HG03175 (cell line): ENCODE measurements at regions not wholly inside any gene's neighbourhood (a gene's known extent, or its start where the extent isn't known, plus 50 kb on each side); places are given as distances from the start of the nearest gene placed in this dataset.

ENCODE experiments used
- ATAC-seq: cut with Tn5 transposase; IDR thresholded peaks from one replicate; pipeline ENCODE4 v1.9.1; 2021; ENCODE audit warnings: mild to moderate bottlenecking, moderate library complexity; ENCODE audit not compliant: unreplicated experiment

DNA sequence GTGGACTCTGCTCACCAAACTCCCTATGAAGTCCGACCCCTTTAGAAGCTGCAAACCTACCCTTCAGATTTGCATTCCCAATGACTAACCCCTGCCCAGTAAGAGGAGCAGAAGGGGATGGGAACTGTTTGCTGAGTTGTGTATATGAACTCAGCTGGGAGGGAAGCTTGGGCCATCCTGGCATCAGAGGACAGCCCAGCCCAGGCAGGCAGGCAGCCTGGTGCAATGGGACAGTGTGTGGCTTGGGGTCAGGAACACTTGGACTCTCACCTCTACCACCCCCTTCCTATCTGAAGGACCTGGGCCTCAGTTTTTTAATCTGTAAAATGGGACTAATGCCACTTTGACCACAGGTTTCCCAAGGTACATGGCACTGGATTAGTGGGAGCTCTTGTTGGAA lies 147.4 kb upstream of the GPR26 start:
- ATAC-seq: no peak

DNA sequence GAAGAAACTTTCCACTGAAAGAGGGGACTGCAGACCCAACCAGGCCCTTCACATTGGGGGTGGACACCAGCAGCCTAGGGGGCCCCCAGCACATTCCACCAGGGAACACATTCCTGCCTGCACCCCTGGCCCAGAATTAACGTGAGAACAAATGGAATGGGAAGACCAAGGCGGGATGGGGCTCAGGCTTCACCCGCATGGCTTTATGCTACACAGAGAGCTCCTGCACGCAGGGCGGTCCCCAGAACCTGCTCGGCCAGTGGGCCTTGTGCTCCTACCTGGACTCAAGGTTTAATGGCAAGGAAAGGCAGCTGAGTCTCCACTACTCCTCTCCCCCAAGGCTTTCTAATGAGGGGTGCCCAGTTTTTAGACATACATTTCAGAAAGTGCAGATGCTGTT lies 146.3 kb upstream of the GPR26 start:
- ATAC-seq: no peak

DNA sequence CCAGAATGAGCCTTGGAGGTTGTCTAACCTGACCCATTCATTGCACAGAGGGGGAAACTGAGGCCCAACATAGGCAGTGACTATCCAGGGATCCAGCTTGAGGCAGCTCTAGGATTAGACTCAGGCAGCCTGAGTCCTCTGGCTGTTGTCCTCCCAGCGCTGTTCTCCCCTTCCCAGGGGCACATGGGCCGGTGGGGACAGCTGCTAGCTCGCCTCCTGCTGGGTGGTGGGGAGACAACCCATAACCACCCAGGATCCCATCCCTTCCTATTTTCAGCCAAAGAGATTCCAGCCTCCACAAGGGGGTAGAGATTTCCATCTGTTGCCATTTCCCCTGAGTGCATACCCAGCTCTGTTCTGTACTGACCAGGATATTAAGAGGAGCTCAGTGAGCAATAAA lies 145.1 kb upstream of the GPR26 start:
- no peak for ATAC-seq

DNA sequence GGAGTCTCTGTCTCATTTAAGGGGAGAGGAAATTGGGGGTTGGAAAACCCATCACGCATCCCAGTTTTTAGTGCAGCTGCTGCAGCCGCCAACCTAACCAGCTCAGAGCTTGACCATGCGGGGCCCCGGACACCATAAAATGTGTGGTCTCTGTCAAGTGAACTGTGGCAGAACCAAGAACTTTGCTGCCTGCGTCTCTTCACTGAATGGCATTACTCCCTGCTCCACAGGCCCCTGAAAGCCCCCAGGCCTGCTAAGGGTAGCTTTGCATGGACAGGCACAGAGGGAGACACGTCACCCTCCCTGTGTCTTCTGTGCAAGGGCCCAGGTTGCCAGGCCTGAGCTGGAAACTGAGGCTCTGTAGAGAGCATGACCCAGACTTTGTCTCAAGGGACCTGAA lies 144.6 kb upstream of the GPR26 start:
- ATAC-seq: no peak

DNA sequence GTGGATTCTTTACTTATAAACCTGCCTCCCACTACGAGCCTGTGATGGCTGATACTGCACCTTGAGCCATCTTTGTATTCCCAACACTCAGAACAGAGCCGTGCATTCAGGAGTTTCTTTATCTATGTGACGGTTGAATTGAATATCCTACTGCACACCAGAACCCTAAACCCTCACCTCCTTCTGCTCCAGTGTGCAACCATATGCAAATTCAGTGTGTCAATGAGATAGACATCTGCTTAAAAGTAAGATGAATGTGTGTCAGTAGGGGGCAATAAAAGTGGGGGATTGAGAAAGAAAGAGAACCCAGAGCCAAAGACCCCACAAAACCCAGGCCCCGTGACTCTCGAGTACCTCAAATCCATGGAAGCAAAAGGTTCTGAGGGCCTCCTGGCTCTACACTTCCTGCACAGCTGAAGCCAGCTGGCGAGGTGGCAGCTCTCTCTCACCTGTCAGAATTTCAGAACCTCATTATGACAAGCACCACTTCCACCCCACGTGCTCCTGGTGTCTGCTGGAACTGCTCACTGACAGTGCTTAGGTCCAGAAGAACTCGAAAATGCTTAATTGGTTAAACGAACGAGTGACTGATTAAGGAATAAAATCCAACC lies 143.3 kb upstream of the GPR26 start:
- peak; percentile 50 for ATAC-seq

DNA sequence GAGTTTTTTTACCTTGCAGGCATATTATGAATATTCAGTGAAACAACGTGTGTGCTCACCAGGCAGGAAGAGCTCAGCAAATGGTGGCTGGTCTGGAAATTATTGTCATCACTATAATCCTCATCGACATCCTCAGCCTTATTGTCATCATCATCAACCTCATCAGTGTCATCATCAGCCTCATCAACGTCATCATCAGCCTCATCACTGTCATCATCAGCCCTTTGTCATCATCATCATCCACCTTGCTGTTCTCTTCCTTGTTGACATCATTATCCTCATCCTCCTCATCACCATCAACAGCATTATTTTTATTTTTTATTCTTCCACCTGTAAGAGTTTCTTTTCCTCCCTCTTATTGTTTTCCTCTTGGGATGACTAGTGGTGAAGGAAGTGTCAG lies 142.3 kb upstream of the GPR26 start:
- ATAC-seq: no peak

DNA sequence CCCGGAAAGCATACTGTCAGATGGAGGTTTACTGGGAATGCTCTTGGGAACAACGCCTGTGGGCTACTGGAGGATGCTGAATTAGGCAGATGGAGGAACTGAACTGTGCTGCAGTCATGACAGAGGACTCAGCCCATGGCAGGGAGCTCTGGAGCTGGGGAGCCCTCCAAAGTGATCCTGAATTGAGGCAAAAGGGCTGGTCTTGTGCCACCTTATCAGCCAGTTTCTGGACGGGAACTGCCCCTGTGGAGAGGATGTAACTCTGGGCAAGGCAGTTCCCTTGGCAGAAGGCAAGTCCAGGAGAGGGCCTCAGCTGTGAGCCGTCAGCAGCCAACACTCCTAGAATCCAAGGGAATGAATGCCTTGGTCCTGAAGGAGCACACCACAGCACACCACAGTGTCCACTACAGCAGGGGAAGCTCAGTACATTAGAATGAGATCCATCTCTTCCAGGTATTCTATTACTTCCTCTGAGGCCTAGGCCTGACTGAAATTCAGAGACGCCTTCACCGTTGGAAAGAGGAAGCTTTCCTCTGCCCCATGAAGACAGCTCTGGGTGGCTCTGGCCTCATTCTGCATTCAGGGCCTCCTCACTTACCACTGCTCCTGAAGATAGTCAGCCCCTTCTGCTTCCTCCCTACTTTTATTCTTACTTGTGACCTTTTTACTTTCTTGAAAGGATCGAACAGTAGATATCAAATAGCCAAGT lies 139.6 kb upstream of the GPR26 start:
- ATAC-seq: no peak

DNA sequence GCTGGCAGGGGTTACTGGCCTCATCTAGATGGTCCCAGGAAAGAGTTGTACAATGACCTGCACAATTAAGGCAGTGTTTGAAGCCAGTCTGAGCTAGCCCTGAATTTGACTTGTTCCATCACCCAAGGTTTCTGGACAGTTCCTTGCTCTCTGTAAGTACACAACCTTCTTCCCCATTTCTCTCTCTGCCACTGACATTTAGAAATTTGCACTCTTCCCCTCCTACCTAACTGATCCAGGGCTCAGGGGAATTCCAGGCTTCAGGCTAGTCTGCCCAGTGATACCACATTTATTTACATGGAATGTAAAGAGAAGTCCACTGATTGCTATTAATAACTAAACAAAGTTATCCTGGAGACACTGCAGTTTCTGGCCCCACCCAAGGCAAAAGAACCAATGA lies 139.0 kb upstream of the GPR26 start:
- ATAC-seq: no peak

DNA sequence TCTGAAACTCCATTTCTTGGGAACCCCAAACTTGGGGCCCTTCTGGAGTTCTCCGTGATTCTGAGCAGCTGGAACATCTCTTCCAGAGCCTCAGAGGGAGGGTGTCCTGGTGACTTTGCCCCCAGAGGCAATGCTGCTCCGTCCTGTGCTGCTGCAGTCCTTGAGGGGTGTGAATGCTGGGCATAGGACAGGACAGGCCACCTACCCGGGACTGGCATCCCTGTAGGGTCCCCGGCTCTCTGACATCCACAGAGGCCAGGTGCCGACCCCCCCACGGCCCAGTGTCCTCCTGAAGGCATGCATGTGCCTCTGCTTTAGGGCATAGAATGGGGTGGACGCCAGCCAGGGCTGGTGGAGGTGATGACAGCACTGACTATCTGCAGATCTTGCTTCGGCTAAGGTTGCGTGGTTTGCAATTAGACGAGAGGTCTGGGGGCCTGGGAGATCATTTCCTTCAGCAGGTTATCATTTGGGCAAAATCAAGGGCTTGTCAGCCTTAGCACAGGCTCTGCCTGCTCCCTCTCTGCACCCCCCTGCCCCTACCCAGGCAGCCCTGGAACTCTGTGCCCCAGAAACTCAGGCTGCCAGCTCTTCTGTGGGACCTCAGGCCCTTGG lies 136.9 kb upstream of the GPR26 start:
- no peak for ATAC-seq

DNA sequence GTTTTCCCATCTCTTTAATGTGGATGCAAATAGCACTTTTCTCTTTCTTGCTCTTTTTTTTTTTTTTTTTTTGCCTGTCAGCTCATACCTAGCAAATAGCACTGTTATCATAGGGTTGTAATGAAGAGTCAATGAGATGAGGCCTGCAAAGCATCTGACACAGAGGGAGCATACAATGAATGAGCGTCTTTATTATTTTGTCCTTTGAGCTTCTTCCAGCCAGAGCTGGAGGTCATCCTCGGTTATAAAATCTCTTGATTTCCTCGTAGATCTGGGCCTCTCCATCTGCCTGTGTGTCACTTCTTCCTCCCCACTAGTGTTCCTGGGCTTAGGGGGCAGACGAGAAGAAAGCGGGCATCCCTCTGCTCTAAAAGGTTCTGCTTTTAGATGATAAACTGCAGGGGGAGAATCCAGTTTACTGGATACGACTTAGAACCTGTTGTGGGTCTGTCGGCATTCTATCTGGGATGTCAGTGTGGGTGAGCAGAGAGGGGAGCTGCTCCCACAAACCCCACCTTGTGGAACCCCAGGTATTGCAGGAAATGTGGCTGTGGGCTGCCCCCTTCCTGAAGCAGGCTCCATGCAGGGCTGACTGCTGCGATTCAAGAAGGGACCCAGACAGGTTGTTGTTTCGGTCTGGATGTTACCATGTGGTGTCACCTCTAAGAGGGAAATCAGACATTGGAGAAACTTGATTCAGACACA lies 135.8 kb upstream of the GPR26 start:
- no peak for ATAC-seq

DNA sequence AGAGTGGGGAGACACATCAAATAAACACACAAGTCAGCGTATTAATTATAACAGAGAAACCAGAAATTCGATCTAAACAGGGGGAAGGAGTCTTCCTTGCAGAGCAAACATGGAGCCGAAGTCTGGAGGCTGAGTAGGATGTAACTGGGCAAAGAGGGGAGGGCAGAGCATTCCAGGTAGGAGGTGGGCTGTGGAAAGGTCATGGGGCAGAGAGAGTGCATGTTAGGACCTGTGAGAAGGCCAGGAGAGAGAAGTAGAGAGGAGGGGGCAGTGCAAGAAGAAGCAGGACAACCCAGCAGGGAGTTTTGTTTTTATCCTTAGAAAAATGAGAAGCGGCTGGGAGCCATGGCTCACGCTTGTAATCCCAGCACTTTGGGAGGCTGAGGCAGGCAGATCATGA lies 130.8 kb upstream of the GPR26 start:
- ATAC-seq: no peak

DNA sequence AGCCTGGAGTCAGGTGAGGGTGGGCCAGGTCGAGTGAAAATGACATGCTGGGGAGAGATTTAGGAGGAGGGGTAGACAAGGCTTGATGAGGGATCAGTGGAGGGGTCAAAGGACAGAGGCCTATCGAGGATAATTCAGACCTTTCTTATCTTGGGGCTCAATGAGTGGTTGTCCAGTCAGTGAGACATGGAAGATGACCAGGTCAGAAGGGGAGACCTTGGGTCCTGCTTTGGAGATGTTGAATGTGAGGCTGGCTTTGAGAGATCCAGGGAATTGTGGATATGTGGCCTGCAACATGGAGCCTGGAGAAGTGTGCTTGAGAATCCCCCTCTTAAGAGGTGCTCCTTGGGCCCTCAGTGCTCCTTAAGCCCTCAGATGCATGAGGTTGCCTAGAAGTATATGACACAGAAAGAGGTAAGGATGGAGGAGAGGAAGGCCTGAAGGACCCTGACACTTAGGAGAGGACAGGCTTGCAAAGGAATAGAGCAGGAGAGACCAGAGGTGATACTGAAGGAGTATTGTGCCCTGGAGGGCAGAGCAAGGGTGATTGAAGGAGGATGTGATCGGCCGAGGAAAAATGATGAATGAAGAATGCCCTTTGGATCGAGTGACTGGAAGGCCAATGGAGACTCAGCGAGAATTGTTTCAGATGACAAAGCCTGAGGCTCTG lies 129.8 kb upstream of the GPR26 start:
- no peak for ATAC-seq

DNA sequence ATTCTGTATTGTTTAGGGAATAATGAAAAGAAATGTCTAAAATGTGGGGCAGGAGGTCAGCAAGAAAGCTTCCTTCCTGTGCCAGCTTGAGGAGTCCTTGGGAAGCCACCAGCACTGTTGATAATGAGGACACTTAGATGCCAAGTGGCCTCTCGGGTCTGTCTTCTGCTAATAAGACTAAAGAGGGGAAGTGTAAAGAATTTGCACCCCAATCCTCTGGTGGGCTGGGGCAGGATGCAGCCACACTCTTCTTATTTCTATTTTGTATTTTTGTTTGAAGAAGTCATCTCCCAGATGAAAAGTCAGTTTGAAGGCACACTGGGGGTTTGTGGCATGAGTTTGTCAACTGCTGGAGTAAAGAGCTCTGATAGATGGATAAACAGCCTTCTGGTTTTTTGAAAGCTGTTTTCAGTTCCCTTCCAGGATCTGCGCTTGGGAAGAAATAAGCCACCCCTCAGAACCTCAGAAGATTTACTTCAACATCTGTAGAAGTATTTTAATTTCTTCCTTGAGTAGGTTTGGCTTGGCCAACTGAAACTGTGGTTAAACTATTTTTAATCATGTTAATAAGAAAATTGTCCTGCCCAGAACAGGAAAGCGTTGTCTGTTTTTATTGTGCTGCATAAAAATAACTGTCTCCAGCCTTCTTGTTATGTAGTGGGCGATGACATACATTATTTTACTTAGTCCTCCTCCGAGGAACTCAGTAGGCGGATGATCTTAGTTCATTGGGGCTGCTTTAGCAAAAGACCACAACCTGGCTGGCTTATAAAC lies 128.8 kb upstream of the GPR26 start:
- ATAC-seq: no peak

DNA sequence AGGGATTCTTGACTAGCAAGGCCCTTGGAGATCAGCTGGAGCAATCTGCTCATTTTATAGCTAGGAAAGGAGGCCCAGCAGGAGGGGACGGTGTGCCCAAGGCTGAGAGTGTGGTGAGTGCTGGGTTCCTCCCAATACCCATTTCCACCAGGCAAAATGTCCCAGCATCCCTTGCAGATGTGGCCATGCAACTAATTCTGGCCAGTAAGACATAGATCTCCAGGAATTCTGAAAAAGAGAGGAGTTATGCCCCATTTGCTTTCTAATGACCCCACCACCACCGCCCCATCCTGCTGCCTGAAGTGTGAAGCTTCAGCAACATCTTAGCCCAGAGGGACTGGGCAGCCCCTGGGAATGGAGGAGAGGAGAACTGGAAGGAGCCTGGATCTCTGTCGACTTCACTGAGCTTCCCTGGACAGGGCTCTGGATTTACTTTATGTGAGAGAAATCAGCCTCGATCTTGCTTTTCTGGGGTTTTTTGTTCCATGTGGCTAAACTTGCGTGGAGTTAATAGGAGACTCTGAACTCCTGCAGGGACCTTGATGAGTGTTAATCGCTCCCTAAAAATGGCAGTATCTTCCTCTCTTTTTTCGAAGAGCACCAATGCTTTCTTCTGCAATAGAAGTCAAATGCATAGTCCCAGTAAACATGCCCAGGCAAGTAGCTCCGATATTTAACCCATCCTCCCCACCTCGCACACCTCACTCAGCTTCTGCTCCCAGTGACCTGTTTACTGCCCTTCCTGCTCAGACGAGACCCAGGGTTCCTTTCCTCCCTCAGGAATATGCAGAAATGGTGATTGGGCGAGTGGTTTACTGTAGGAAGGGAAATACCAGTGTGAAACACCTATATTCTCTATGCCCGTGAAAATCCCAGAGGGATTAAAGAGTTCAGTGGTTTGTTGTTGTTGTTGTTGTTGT lies 127.5 kb upstream of the GPR26 start:
- no peak for ATAC-seq

DNA sequence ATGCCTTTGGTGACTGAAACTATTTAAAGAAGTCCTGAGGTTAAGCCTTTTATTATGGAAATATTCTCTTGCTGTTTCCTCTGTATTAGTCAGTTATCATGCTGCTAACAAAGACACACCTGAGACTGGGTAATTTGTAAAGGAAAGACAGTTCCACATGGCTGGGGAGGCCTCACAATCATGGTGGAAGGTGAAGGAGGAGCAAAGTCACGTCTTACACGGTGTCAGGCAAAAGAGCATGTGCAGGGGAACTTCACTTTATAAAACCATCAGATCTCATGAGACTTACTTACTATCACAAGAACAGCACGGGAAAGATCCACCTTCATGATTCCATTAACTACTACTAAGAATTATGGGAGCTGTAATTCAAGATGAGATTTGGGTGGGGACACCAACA lies 121.2 kb upstream of the GPR26 start:
- no peak for ATAC-seq

DNA sequence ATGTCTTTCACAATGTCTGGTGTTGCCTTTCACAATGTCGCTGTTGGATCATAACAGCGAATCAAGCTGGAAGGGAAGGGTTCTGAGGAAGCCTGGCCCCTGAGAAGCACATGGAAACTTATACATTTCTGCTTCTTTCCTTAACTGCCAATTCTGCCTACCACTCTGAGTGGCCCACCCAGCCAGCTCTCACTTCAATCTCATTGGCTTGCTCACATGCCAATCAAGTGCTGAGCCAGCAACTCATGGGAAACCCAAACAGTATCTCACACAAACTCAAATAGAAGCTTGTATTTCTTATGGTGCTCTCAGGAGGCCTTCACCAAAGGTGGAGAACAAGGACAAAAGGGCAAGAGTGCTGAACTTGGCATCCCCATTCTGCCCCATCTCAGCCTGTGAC lies 117.4 kb upstream of the GPR26 start:
- no peak for ATAC-seq

DNA sequence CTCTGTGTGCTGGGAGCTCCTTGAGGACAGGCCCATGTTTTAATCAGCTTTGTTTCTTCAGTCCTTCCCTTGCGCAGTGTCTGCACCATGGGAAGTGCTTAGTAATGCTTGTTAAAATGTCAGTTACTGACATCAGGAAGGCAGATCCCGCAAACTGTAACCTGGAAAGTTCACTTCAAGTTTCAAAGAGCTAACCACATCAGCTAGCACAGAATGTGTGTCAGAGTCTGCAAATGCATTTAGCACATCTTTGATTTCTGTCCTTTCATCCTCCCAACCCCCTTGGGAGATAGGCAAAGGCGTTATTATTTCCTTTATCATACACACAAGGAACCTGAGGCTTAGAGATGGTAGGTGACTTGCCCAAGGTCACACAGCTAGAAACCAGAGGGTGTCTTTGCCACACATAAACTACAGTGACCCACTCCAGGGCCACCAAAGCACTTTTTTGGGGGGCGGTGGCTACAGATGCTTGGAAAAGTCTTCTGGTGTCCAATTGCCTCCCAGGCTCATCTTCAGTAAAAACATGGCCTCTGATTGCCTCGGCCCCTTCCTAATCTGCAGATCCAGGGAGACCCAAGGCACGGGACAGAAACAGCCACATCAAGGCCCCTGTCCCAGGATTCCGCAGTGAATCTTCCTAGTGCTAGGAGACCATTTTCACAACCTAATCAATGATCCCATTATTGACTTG lies 116.2 kb upstream of the GPR26 start:
- no peak for ATAC-seq

DNA sequence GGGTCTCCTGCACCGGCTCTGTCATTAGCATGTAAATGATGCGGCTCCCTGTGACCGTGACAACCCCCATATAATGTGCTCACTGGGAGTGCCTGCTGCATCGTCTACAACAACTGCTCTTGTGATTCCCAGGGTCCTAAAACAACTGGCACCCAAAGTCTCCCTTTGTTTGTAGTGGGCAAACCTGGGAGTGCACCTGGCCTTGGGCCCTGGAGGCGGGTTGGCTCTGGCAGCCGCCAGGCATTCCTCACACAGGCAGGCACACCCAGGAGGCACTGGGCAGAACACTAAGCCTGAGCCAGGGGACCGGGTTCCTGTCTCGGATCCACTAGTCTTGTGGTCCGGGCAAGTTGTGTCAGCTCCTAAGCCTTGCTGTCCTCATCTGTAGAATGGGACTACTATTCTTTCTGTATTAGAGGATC lies 115.5 kb upstream of the GPR26 start:
- ATAC-seq: no peak

DNA sequence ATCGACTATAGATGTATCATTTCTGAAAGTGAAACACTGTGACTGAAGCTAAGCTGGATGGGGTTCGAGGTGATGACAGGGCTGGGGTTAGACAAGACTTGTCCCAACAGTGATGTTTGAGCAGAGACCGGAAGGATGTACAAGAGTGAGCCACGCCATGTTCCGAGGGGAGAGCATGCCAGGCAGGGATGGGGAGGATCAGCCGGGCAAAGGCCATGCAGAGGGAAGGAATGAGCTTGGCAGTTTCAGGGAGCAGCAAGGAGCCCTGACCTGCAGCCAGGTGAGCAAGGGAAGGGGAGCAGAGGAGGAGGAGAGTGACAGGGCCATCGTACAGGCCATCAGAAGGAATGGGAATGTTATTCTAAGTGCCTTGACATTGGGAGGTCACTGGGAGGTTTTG lies 114.9 kb upstream of the GPR26 start:
- ATAC-seq: no peak
